ENCODE measurements at regions not wholly inside any gene's neighbourhood (a gene's known extent, or its start where the extent isn't known, plus 50 kb on each side); places are given as distances from the start of the nearest gene placed in this dataset.
"Not testable (repeated sequence)": the region's sequence is repeated elsewhere in the genome, so short reads cannot be mapped to it uniquely, and the experiment has no call there.

- not testable (repeated sequence) for DNase-seq (ENCODE audit: low read depth, low spot score)
Observed at GRCh38 chr15:69708436-69709122, 256.0 kb downstream of the RPLP1 start.

- DNase-seq (ENCODE audit: low read depth, low spot score) = no peak
Observed at GRCh38 chr15:69712991-69713390, 260.4 kb downstream of the RPLP1 start.

GRCh38 chr15:69713726-69714559 is 261.3 kb downstream of the RPLP1 start:
- DNase-seq (ENCODE audit: low read depth, low spot score) = peak; percentile 43

- DNase-seq (ENCODE audit: low read depth, low spot score) = no peak
Observed at GRCh38 chr15:69715210-69715609, 262.6 kb downstream of the RPLP1 start.

GRCh38 chr15:69718436-69718835 is 265.8 kb downstream of the RPLP1 start:
- no peak for DNase-seq (ENCODE audit: low read depth, low spot score)

GRCh38 chr15:69718916-69719315 is 266.3 kb downstream of the RPLP1 start:
- no peak for DNase-seq (ENCODE audit: low read depth, low spot score)

- peak; percentile 14 for DNase-seq (ENCODE audit: low read depth, low spot score)
Observed at GRCh38 chr15:69719527-69720240, 267.1 kb downstream of the RPLP1 start.

GRCh38 chr15:69720536-69720935 is 267.9 kb downstream of the RPLP1 start:
- no peak for DNase-seq (ENCODE audit: low read depth, low spot score)

- DNase-seq (ENCODE audit: low read depth, low spot score) = no peak
Observed at GRCh38 chr15:69722924-69723323, 270.3 kb downstream of the RPLP1 start.

- no peak for DNase-seq (ENCODE audit: low read depth, low spot score)
Observed at GRCh38 chr15:69723404-69724096, 270.9 kb downstream of the RPLP1 start.

GRCh38 chr15:69724333-69724732 is 271.7 kb downstream of the RPLP1 start:
- no peak for DNase-seq (ENCODE audit: low read depth, low spot score)

GRCh38 chr15:69725275-69725674 is 272.7 kb downstream of the RPLP1 start:
- no peak for DNase-seq (ENCODE audit: low read depth, low spot score)

GRCh38 chr15:69725957-69726356 is 273.3 kb downstream of the RPLP1 start:
- no peak for DNase-seq (ENCODE audit: low read depth, low spot score)

GRCh38 chr15:69727121-69727924 is 274.7 kb downstream of the RPLP1 start:
- DNase-seq (ENCODE audit: low read depth, low spot score) = no peak

GRCh38 chr15:69729167-69729748 is 276.6 kb downstream of the RPLP1 start:
- peak; percentile 53 for DNase-seq (ENCODE audit: low read depth, low spot score)

- DNase-seq (ENCODE audit: low read depth, low spot score) = no peak
Observed at GRCh38 chr15:69730281-69731080, 277.9 kb downstream of the RPLP1 start.

- DNase-seq (ENCODE audit: low read depth, low spot score) = no peak
Observed at GRCh38 chr15:69731081-69731330, 278.4 kb downstream of the RPLP1 start.

- DNase-seq (ENCODE audit: low read depth, low spot score) = no peak
Observed at GRCh38 chr15:69731581-69731980, 279.0 kb downstream of the RPLP1 start.

- DNase-seq (ENCODE audit: low read depth, low spot score) = no peak
Observed at GRCh38 chr15:69732133-69732532, 279.5 kb downstream of the RPLP1 start.

GRCh38 chr15:69734699-69735098 is 282.1 kb downstream of the RPLP1 start:
- DNase-seq (ENCODE audit: low read depth, low spot score) = no peak

Measured in activated naive CD8-positive, alpha-beta T cell treated with anti-CD3 and anti-CD28 coated beads, Interleukin-2, amount 50 U/mL, for 16 hours (primary cell).